ENCODE measurements at regions not wholly inside any gene's neighbourhood (a gene's known extent, or its start where the extent isn't known, plus 50 kb on each side); places are given as distances from the start of the nearest gene placed in this dataset.
A peak's percentile ranks its signal among the peaks of the same experiment; 100 is the strongest.
"Not testable (repeated sequence)": the region's sequence is repeated elsewhere in the genome, so short reads cannot be mapped to it uniquely, and the experiment has no call there.

DNA sequence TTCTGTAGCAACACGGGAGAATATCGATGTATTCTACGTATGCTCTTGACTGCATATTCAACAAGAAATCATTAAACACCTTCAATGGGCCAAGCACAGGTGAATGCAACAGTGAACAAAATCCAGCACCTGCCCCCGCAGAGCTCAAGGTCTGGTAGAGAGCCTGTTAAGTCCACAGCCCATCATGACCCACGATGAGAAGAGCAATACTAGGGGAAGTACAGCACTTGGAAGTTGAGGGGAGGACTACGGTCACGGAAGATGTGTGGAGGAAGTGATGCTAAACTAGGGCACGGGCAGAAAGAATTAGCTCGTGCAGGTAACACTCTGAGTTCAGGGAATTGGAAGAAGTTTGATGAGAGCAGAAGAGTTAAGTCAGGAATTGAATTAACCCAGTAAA is 253.6 kb downstream of the HAPSTR1 start:
- DNase-seq (no peak), ATAC-seq (no peak)
- Histone ChIP-seq H3K36me3 (replicated peaks in 1 of 2; ENCODE audit: insufficient read depth in 1 of 2, low read depth in 2 of 2) (no peaks in the 10 kb centered on the region), H3K27me3 (no peaks in the 10 kb centered on the region), H3K4me1 (peaks cover 4% of the 10 kb centered on the region), H3K9me3 (no peaks in the 10 kb centered on the region), H3K27ac (no peak overlapping the region), H3K4me3 (no peak overlapping the region)
- TF ChIP-seq POLR2A (IDR thresholded peaks at IDR 0.05), result no peak
- TF ChIP-seq, protein P1, sequence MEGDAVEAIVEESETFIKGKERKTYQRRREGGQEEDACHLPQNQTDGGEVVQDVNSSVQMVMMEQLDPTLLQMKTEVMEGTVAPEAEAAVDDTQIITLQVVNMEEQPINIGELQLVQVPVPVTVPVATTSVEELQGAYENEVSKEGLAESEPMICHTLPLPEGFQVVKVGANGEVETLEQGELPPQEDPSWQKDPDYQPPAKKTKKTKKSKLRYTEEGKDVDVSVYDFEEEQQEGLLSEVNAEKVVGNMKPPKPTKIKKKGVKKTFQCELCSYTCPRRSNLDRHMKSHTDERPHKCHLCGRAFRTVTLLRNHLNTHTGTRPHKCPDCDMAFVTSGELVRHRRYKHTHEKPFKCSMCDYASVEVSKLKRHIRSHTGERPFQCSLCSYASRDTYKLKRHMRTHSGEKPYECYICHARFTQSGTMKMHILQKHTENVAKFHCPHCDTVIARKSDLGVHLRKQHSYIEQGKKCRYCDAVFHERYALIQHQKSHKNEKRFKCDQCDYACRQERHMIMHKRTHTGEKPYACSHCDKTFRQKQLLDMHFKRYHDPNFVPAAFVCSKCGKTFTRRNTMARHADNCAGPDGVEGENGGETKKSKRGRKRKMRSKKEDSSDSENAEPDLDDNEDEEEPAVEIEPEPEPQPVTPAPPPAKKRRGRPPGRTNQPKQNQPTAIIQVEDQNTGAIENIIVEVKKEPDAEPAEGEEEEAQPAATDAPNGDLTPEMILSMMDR (IDR thresholded peaks at IDR 0.05), result no peak
- intact Hi-C loops (cut with DNase I), result no loop called here
- WGBS, 2 donors, result 78 to 92% methylated on average over 9 of the region's 9 CpGs

GRCh38 chr16:9345880-9346279 is 254.4 kb downstream of the HAPSTR1 start:
- Histone ChIP-seq H3K36me3 (replicated peaks in 1 of 2; ENCODE audit: insufficient read depth in 1 of 2, low read depth in 2 of 2) (no peaks in the 10 kb centered on the region), H3K27me3 (no peaks in the 10 kb centered on the region), H3K4me3 (no peak overlapping the region), H3K9me3 (no peaks in the 10 kb centered on the region), H3K27ac (no peak overlapping the region), H3K4me1 (peaks cover 5% of the 10 kb centered on the region)
- intact Hi-C loops (cut with DNase I), result no loop called here
- no peak for DNase-seq
- no peak for ATAC-seq
- TF ChIP-seq, protein P1 (IDR thresholded peaks at IDR 0.05), result no peak
- no peak for TF ChIP-seq POLR2A (IDR thresholded peaks at IDR 0.05)
- 47 to 86% methylated on average over 1 of the region's 1 CpG for WGBS, 2 donors

DNA sequence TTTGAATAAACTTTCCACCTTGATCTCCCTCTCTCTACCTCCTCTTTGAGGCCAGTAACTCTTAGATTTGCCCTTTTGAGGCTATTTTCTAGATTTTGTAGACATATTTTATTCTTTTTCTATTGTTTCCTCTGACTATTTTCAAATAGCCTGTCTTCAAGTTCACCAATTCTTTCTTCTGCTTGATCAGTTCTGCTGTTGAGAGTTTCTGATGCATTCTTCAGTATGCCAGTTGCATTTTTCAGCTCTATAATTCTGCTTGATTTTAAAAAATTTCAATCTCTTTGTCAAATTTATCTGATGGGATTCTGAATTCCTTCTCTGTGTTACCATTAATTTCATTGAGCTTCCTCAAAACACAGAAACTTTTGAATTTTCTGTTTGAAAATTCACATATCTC is 257.5 kb downstream of the HAPSTR1 start:
- ATAC-seq, result no peak
- Histone ChIP-seq H3K4me3 (no peak overlapping the region), H3K27me3 (no peaks in the 10 kb centered on the region), H3K9me3 (no peaks in the 10 kb centered on the region), H3K27ac (no peak overlapping the region), H3K36me3 (replicated peaks in 1 of 2; ENCODE audit: insufficient read depth in 1 of 2, low read depth in 2 of 2) (no peaks in the 10 kb centered on the region), H3K4me1 (peaks cover 18% of the 10 kb centered on the region)
- no peak for DNase-seq
- TF ChIP-seq POLR2A (IDR thresholded peaks at IDR 0.05), result no peak
- TF ChIP-seq, protein P1 (IDR thresholded peaks at IDR 0.05), result no peak
- intact Hi-C loops (cut with DNase I), result no loop called here

- H3K27me3 ChIP-seq; intact Hi-C loops (cut with DNase I); H3K36me3 ChIP-seq (replicated peaks in 1 of 2; ENCODE audit: insufficient read depth in 1 of 2, low read depth in 2 of 2); ATAC-seq; H3K27ac ChIP-seq; DNase-seq; H3K4me3 ChIP-seq; H3K9me3 ChIP-seq: not testable (repeated sequence)
- WGBS, 2 donors, result 47 to 52% methylated on average over 8 of the region's 8 CpGs
- H3K4me1 ChIP-seq, result peaks cover 18% of the 10 kb centered on the region
Observed at GRCh38 chr16:9349373-9349960, 258.0 kb downstream of the HAPSTR1 start.

DNA sequence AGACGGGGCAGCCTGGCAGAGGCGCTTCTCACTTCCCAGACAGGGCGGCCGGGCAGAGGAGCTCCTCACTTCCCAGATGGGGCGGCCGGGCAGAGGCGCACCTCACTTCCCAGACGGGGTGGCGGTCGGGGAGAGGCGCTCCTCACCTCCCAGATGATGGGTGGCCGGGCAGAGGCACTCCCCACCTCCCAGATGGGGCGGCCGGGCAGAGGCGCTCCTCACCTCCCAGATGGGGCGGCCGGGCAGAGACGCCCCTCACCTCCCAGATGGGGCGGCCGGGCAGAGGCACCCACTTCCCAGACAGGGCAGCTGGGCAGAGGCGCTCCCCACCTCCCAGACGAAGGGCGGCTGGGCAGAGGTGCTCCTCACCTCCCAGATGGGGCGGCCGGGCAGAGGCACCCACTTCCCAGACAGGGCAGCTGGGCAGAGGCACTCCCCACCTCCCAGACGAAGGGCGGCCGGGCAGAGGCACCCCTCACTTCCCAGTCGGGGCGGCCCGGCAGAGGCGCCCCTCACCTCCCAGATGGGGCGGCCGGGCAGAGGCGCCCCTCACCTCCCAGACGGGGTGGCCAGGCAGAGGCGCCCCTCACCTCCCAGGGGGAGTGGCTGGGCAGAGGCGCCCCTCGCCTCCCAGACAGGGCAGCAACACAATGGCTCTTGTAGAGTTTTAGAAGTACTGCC is 258.8 kb downstream of the HAPSTR1 start:
- H3K4me1 ChIP-seq, result peaks cover 18% of the 10 kb centered on the region
- intact Hi-C loops (cut with DNase I); H3K9me3 ChIP-seq; H3K27ac ChIP-seq; ATAC-seq; H3K4me3 ChIP-seq; H3K27me3 ChIP-seq; DNase-seq; H3K36me3 ChIP-seq (replicated peaks in 1 of 2; ENCODE audit: insufficient read depth in 1 of 2, low read depth in 2 of 2): not testable (repeated sequence)
- WGBS, 2 donors, result 94 to 96% methylated on average over 26 to 33 of the region's 39 CpGs

DNA sequence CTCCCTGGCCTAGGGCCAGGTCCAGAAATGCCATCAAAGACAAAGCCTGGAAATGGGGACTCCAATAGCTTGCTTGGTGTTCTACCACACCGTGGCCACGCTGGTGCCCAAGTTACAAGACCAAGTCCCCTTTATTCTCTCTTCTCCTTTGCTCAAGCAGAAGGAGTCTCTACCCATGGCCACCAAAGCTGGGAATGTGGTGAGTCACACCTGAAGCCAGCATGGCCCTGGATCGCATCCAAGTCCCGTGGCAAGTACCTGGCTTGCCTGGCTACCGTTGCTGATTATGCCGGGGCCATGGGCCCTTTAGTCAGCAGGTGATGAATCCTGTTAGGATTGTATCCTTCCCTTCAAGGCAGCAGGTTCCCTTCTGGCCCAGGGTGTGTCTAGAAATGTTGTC is 260.0 kb downstream of the HAPSTR1 start:
- Histone ChIP-seq H3K36me3 (replicated peaks in 1 of 2; ENCODE audit: insufficient read depth in 1 of 2, low read depth in 2 of 2) (no peaks in the 10 kb centered on the region), H3K27me3 (no peaks in the 10 kb centered on the region), H3K9me3 (no peaks in the 10 kb centered on the region), H3K4me1 (peaks cover 25% of the 10 kb centered on the region), H3K4me3 (no peak overlapping the region), H3K27ac (peak overlapping the region in 2 of 4 donors; percentile 2 to 35)
- intact Hi-C loops (cut with DNase I), result no loop called here
- WGBS, 2 donors, result 63% methylated on average over 6 of the region's 6 CpGs; no CpG with 5 or more reads in 1 of the 2 donors
- ATAC-seq (peak; percentile 96), DNase-seq (peak; percentile 84 to 95 (median 85))
- no peak for TF ChIP-seq POLR2A (IDR thresholded peaks at IDR 0.05)
- TF ChIP-seq, protein P1 (IDR thresholded peaks at IDR 0.05), result no peak

All from body of pancreas (tissue), 4 donors.